GM19328 (cell line): ENCODE measurements at regions not wholly inside any gene's neighbourhood (a gene's known extent, or its start where the extent isn't known, plus 50 kb on each side); places are given as distances from the start of the nearest gene placed in this dataset.
A peak's percentile ranks its signal among the peaks of the same experiment; 100 is the strongest.
"Not testable (repeated sequence)": the region's sequence is repeated elsewhere in the genome, so short reads cannot be mapped to it uniquely, and the experiment has no call there.

Experiments
- ATAC-seq: cut with Tn5 transposase; IDR thresholded peaks from one replicate; pipeline ENCODE4 v1.9.1; 2021; ENCODE audit warnings: mild to moderate bottlenecking, moderate library complexity; ENCODE audit not compliant: unreplicated experiment

DNA sequence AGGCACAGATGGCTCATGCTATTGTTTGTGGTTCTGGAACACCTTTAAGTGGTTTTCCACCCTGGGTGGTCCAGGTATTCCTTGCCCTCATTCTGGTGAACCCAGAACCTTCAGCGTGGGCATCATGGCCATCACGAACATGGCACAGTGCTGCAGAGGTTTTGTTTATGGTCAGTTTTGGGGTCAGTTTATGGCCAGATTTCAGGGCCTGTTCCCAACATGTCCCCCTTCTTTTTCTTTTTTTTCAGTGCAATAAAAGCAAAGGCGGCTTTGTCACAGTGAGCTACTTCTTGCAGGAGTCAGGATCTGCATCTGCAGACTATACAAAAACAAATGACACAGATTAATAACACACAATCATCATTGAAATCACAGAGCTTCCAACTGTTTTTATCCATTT lies 1085.0 kb upstream of the ALCAM start:
- ATAC-seq = no peak

DNA sequence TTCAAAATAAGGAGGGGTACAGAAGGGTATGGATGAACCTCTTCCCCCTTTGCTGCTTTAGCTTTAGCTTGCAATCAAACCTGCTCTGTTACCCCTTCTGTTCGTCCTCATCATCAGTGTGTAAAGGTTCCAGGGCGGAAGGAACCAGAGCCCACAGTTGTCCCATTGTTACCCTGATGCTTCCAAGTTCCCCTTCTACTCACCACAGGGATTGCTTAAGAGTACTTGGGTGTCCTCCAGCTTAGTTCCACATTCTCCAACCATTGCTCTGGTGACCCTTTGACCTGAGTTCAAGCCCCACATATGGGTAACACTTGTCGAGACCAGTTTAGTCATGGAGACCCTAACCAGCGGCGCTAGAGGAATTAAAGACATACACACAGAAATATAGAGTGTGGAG lies 1080.1 kb upstream of the ALCAM start:
- no peak for ATAC-seq

DNA sequence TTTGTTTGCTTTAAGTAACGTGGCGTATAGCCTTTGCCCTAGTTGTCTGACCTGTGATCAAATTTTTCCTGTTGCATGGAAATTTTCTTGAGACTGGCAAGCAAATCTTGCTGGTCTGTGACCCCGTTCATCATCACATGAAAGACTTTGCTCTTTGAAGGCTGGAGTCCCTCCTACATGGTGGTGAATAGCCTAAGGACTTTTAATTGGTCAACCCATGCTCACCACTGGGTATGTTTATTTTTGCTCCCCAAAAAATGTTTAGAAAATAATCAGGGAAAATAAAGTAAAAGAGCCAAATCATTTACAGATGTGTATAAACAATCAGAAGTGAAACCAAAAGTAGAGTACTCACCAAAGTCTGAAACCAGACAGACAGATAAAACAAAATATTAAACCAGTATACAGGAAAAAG lies 1075.3 kb upstream of the ALCAM start:
- ATAC-seq = peak; percentile 54

DNA sequence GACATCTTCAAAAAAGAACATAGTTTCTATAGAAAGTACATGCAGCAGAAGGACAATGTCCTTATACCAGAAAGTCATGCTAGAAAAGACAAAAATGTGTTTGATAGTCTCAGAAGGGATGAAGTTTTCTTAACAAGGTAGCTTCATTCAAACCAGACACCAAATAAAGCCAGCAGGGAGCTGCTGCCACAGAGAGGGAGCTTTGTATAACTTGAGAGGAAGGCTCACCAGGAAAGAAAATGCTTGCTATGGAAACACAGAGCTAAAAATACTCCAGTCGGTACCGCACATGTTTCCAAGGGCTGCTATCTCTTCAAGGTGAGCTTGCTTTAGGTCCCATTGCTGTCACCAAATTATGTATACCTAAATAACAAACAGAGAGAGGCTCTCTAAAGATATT lies 1074.8 kb upstream of the ALCAM start:
- peak; percentile 27 for ATAC-seq

DNA sequence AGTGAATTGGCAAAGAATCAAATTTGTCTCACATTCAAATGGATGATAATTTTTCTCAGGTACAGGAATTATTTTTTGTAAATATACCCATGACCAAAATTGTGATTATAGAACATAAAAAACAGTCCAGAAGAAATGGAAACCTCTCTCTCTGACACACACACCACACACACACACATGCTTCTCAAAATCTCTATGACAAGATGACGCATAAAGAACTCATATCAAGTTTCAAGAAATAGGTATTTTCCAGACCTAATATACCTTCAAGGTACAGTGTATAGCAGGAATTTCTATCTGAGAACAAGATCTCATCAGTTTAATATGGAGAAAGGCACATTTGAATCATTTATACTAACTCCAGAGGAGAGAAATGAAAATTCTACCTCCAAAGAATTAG lies 1069.1 kb upstream of the ALCAM start:
- ATAC-seq = no peak

DNA sequence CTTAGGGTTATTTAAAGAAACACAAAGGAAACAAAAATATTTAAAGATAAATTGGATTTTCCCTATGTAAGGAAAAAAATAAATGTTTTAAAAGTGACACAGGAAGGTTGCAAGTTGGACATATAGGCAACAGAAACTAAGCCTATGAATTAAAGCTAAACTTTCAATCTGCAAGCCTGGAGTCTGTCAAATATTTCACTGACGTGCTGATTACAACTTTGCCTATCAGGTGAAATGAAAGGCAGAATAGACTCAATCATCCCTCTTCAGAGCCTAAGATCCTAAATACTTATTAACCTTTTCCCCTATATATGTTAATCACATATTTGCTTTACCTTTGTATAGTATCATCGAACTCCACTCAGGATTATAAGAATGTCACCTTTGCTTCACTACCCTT lies 1068.0 kb upstream of the ALCAM start:
- no peak for ATAC-seq

DNA sequence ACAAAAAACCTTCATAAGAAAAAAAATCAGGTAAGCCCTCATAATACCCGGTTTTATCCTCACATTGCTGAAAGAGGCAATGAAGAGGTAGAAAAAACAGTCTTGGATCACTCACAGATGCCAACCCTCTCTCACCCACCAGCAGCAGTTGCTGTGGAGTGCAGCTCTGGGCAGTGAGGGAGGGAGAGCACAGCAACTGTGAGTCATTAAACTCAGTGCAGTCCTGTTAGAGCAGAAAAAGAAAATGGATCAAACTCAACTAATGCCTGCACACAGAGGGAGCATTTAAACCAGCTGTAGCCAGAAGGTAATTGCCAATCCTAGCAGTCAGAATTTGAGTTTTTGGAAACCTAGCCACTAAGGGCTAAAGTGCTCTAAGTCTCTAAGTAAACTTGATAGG lies 1050.6 kb upstream of the ALCAM start:
- no peak for ATAC-seq

DNA sequence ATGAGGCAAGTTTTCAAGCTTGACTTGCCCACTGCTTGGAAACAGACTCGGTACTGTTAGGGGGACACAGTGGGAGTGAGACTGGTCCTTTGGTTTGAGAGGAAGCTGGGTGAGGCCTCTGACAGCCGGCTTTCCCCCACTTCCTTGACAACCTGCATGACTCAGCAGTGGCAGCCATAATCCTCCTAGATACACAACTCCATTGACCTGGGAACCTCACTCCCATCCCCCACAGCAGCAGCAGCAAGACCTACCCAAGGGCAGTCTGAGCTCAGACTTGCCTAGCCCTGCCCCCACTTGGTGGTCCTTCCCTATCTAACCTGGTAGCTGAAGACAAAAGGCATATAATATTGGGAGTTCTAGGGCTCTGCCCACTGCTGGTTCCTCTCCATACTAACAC lies 1043.5 kb upstream of the ALCAM start:
- ATAC-seq = no peak

DNA sequence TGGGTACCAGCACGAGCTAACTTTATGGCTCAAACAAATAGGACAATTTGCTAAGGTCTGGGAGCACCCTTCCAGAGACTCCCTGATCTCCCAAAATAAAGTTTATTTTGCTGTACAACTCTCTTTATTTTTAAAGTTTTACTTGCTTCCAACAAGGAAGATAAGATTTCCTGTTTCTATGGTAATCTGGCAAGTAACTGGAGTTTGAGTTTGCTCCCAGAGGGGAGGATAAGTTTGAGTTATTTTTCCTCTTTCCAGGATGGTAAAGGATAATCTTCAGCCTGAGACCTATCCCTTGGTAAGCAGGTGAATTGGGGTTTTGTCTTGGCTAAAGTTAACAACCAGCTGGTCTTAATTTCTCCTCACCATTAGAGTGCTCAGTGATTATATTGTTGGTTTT lies 1019.4 kb upstream of the ALCAM start:
- no peak for ATAC-seq

DNA sequence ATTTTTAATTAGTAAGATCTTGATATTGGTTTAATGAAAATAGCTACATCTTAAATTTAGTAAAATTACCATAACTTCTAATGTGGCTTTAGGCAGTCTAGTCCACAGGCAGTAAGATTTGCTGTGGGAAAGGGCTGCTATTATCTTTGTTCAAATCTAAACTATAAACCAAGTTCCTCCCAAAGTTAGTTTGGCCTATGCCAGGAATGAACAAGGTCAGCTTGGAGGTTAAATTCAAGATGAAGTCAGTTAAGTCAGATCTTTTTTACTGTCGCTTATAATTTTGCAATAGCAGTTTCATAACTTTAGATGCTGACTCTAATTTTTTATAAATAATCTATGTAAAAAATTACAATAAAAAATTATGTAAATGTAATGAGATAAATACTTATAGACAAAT lies 1016.9 kb upstream of the ALCAM start:
- no peak for ATAC-seq

DNA sequence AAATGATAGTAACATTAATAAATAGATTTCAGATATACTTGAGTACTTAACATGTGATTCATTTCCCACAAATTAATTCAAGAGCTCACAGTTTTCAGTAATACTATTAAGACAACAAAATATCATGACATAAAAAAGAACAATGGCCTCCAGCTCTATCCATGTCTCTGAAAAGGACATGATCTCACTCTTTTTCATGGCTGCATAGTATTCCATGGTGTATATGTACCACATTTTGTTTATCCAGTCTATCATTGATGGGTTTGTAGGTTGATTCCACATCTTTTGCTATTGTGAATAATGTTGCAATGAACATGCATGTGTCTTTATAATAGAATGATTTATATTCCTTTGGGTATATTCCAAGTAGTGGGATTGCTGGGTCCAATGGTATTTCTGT lies 1012.8 kb upstream of the ALCAM start:
- ATAC-seq = no peak

DNA sequence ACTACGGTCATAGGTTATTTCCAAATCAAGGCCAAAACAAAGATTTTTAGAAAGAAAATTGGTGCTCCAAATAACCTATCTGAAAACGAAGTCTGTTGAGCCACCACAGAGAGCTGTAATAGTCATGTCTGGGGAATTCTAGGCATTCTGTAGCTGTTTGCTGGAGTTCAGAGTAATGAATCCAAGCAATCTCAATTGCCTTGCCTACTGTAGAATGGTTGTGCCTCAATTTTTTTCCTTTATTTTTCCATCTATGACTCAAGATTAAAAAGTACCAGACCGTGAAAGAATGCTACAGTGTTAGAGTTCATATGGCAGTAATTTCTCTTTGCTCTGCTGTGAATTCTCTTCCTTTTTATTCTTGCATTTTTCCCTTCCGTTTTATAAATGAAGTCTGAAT lies 1007.2 kb upstream of the ALCAM start:
- ATAC-seq = no peak

DNA sequence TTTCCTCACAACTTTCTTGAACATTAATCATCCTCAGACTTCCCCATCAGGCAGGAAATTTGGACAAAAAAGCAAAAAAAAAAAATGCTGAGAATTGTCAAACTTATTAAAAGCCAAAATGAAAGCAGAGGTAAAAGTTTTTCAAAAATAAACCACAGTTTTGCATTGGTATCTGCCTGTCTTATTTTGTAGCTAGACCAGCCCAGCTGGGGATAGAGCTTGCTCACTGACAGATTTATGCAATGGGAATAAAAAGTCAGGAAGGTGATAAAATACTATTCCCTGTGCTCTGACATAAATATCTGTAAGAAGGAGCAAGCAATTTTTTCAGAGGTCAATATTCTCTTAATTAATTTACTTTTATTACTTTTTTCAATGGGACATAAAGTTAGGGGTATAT lies 1006.7 kb upstream of the ALCAM start:
- no peak for ATAC-seq

DNA sequence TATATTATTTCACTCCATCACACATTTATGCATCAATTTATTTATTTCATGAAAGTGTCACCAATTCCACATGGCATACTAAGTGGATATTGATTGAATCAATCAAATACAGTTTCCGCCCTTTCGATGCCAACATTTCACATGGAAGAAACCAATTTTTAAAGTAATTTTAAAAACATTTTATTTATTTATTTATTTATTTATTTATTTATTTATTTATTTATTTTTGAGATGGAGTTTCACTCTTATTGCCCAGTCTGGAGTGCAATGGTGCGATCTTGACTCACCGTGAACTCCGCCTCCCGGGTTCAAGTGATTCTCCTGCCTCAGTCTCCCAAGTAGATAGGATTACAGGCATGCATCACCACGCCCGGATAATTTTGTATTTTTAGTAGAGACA lies 1005.0 kb upstream of the ALCAM start:
- ATAC-seq = not testable (repeated sequence)

DNA sequence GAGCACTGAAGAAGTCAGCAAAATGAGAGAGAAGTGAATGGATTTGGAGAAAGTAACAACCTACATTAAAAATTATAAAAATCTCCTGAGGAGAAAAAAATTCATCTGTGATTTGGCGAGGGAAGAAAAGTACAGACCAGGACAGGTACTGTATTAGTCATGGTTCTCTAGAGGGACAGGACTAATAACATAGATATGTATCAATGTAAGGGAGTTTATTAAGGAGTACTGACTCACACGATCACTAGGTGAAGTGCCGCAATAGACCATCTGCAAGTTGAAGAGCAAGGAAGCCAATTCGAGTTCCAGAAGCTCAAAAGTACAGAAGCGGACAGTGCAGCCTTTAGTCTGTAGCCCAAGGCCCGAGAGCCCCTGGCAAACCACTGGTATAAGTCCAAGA lies 1004.4 kb upstream of the ALCAM start:
- no peak for ATAC-seq

DNA sequence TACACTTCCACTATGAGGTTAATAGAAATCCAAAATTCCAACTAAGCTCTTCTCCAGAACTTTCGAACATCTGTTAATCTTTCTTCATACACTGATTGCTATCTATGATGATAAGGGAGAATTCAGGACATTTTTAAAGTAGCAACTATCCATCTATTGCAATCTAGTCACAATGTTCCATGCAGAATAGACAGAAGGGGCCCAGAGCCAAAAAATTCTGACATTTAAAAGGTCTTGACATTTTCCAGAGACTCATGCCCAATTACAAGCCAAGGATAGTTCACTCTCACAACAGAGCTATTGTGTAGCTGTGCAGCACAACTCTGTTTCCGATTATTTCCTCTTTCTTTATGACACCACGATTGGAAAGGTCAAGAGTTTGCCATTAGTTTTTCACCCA lies 999.7 kb upstream of the ALCAM start:
- ATAC-seq = no peak

DNA sequence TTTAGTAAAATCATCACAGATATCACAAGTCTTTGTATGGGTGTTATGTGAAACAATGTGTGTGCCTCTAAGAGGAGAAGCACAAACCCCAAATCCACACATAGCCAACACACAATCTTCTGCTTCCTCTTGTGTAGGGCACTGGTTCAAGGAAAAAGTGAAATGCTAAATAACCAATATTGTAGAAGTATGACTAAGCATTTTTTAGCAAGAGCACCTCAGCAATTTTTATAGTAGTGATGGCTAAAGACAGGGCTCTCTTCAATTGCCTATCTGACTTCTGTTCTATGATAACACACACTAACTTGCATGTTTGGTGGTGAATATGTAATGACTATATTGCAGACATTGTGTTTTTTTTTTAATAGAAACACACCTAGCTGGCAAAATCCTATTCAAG lies 997.9 kb upstream of the ALCAM start:
- no peak for ATAC-seq

DNA sequence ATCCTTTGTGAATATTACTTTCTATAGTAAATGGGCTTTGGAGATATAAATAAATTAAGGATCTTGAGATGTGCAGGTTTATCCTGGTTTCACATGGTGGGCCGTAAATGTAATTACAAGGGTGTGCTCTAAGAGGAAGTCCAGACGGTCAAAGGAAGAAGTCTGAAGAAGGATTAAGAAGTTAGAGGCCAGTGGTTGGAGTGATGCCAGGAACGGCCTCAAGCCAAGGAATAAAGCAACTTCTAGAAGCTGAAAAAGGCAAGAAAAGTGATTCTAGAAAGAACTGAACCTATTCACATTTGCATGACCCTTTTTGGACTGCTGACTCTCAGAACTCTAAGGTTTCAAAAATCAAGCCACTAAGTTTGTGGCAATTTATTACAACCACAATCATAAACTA lies 981.3 kb upstream of the ALCAM start:
- no peak for ATAC-seq

DNA sequence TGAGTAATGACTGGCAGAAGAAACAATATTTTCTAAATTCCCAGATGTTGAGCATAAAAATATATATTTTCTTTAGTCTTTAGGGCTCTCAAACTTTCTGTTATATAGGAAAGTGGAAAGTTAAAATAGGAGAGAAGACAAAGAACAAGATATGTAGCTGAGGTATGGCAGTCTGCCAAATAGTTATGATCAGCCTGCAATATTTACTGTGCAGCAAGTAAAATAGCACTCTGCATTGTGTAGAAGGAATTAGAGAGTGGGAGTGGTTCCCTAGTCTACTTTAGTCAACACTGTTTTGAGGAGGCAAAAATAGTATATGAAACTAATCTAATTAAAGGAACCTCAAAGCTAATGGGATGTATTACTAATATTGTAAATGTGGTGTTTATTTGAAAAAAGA lies 978.1 kb upstream of the ALCAM start:
- ATAC-seq = no peak

DNA sequence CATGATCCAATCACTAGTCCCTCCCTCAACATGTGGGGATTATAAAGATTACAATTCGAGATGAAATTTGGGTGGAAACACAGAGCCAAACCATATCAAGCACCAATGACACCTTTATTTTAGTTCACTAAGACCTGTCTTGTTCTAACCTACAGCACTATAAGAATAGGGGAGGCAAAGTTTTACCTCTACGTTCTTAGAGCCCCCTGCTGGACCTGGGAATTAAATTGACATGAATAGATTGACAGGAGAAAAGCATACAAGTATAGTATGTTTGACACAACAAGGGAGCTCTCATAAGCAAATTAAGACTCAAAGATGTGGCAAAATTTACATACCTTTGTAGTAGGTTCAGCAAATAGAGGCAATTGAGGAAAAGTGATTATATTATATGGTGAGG lies 974.4 kb upstream of the ALCAM start:
- no peak for ATAC-seq

DNA sequence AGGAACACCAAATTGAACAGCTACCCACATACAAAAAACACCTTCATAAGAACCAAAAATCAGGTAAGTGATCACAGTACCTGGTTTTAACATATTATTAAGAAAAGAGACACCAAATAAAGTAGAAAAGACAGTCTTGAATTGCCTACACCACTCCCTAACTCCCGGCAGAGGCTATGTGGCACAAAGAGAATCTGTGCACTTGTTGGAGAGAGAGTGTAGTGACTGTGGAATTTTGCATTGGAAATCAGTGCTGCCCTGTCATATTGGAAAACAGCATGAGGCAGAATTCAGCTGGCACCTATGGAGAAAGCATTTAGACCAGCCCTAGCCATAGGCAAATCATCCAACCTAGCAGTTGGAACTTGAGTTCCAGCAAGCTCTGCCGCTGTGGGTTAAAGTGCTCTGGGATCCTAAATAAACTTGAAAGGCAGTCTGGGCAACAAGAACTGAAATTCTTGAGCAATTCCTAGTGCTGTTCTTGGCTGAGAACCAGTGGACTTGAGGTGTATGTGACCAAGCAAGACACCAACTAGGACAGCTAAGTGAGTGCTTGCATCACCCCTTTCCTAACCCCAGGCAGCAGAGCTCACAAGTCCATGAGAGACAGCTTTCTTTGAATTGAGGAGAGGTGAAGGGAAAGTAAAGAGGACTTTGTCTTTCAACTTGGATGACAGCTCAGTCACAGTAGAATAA lies 969.6 kb upstream of the ALCAM start:
- ATAC-seq = no peak

DNA sequence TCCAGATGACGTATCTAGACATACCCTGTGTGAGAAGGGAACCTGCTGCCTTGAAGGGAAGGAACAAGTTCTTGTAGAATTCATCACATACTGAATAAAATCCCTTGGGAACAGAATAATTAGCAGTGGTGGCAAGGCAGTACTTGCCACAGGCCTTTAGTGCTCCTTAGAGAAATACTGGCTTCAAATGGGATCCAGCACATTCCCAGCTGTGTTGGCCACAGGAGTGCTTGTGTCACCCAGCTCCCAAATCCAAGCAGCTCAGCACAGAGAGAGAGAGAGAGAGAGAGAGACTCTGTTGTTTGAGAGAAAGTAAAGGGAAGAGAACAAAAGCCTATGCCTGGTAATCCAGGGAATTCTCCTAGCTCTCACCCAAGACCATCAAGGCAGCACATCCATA lies 969.0 kb upstream of the ALCAM start:
- ATAC-seq = no peak

DNA sequence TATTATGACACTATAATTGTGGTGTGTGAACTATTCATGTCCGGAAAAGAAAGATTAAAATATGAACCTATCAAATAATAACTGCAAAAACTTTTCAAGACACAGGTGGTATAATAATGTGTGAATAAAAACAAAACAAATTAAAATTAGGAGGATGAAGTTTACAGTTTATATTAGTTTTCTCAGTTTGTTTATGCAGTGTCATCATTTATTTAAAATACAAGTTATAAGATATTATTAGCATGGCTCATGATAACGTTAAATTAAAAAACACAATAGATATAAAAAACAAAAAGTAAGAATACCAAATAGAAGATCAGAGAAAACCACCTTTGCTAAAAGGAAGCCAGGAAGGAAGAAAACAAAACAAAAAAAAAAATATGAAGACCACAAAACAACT lies 963.8 kb upstream of the ALCAM start:
- no peak for ATAC-seq

DNA sequence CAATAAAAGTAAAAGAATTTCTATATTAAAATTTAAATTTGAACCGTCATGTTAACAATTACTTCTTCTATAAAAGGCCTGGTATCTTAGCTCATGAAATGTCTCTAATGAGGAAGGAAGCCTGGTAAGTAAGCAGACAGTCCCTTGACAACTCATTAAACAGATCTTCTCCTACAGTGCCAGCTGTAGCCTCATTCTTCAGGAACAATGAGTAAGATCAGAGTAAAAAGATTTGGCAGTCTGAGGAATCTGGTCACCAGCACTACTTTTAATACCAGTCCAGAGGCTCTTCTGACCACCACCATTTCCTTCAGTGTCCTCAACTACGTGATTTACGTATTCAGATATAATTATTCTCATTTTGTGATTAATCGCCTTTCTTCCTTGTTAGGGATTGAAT lies 955.0 kb upstream of the ALCAM start:
- no peak for ATAC-seq
